ENCODE measurements at regions not wholly inside any gene's neighbourhood (a gene's known extent, or its start where the extent isn't known, plus 50 kb on each side); places are given as distances from the start of the nearest gene placed in this dataset.

- H3K4me1 Mint-ChIP-seq, result peaks cover 23% of the 10 kb centered on the region
- H3K4me1 ChIP-seq (ENCODE audit: control insufficient read depth, insufficient read depth, low read length), result peaks cover 5% of the 10 kb centered on the region
- no peak overlapping the region for H3K27ac Mint-ChIP-seq
- H3K27me3 ChIP-seq (ENCODE audit: control insufficient read depth, insufficient read depth, low read length, poor library complexity, severe bottlenecking), result no peaks in the 10 kb centered on the region
- no peak overlapping the region for H3K4me3 Mint-ChIP-seq
- H3K27me3 Mint-ChIP-seq (ENCODE audit: insufficient read depth), result no peaks in the 10 kb centered on the region
- no peak overlapping the region for H3K27ac ChIP-seq (ENCODE audit: low read depth, low read length)
- H3K36me3 ChIP-seq (ENCODE audit: control insufficient read depth, insufficient read depth, low read length), result no peaks in the 10 kb centered on the region
- no peak overlapping the region for H3K4me3 ChIP-seq (ENCODE audit: low read length)
- TF ChIP-seq CTCF (conservative IDR thresholded peaks at IDR 0.05), result no peak
- no peaks in the 10 kb centered on the region for H3K36me3 Mint-ChIP-seq (ENCODE audit: low read depth)
- no peak overlapping the region for H3K9ac ChIP-seq (ENCODE audit: extremely low read depth, low read length, poor library complexity, severe bottlenecking)
- no peaks in the 10 kb centered on the region for H3K9me3 Mint-ChIP-seq
- H3K9me3 ChIP-seq (ENCODE audit: control insufficient read depth, low read length), result no peaks in the 10 kb centered on the region
- no peak for DNase-seq
- 79 to 81% methylated on average over 7 of the region's 7 CpGs for WGBS, 2 experiments (ENCODE audit: insufficient coverage in 1 of 2, insufficient read length in 1 of 2)
Measured at GRCh38 chr6:21331235-21331634, 262.3 kb upstream of the SOX4 start.

GRCh38 chr6:21332077-21332476 lies 261.5 kb upstream of the SOX4 start:
- DNase-seq, result no peak
- no peaks in the 10 kb centered on the region for H3K9me3 ChIP-seq (ENCODE audit: control insufficient read depth, low read length)
- no peaks in the 10 kb centered on the region for H3K27me3 Mint-ChIP-seq (ENCODE audit: insufficient read depth)
- no peaks in the 10 kb centered on the region for H3K9me3 Mint-ChIP-seq
- H3K27ac Mint-ChIP-seq, result no peak overlapping the region
- H3K27me3 ChIP-seq (ENCODE audit: control insufficient read depth, insufficient read depth, low read length, poor library complexity, severe bottlenecking), result no peaks in the 10 kb centered on the region
- no peak overlapping the region for H3K4me3 ChIP-seq (ENCODE audit: low read length)
- H3K4me3 Mint-ChIP-seq, result no peak overlapping the region
- no peaks in the 10 kb centered on the region for H3K36me3 Mint-ChIP-seq (ENCODE audit: low read depth)
- TF ChIP-seq CTCF (conservative IDR thresholded peaks at IDR 0.05), result peak; percentile 46
- H3K36me3 ChIP-seq (ENCODE audit: control insufficient read depth, insufficient read depth, low read length), result no peaks in the 10 kb centered on the region
- H3K4me1 ChIP-seq (ENCODE audit: control insufficient read depth, insufficient read depth, low read length), result peaks cover 5% of the 10 kb centered on the region
- H3K9ac ChIP-seq (ENCODE audit: extremely low read depth, low read length, poor library complexity, severe bottlenecking), result no peak overlapping the region
- H3K4me1 Mint-ChIP-seq, result peaks cover 23% of the 10 kb centered on the region
- 85 to 87% methylated on average over 3 to 5 of the region's 5 CpGs for WGBS, 2 experiments (ENCODE audit: insufficient coverage in 1 of 2, insufficient read length in 1 of 2)
- H3K27ac ChIP-seq (ENCODE audit: low read depth, low read length), result no peak overlapping the region

GRCh38 chr6:21332660-21333059 lies 260.9 kb upstream of the SOX4 start:
- Histone ChIP-seq H3K4me3 (ENCODE audit: low read length) (no peak overlapping the region), H3K27ac (ENCODE audit: low read depth, low read length) (no peak overlapping the region), H3K4me1 (ENCODE audit: control insufficient read depth, insufficient read depth, low read length) (peaks cover 2% of the 10 kb centered on the region), H3K27me3 (ENCODE audit: control insufficient read depth, insufficient read depth, low read length, poor library complexity, severe bottlenecking) (no peaks in the 10 kb centered on the region), H3K36me3 (ENCODE audit: control insufficient read depth, insufficient read depth, low read length) (no peaks in the 10 kb centered on the region), H3K9ac (ENCODE audit: extremely low read depth, low read length, poor library complexity, severe bottlenecking) (no peak overlapping the region), H3K9me3 (ENCODE audit: control insufficient read depth, low read length) (no peaks in the 10 kb centered on the region)
- Mint-ChIP-seq H3K27ac (no peak overlapping the region), H3K9me3 (no peaks in the 10 kb centered on the region), H3K27me3 (ENCODE audit: insufficient read depth) (no peaks in the 10 kb centered on the region), H3K4me1 (peaks cover 17% of the 10 kb centered on the region), H3K36me3 (ENCODE audit: low read depth) (no peaks in the 10 kb centered on the region), H3K4me3 (no peak overlapping the region)
- no peak for TF ChIP-seq CTCF (conservative IDR thresholded peaks at IDR 0.05)
- WGBS, 2 experiments (ENCODE audit: insufficient coverage in 1 of 2, insufficient read length in 1 of 2), result 90 to 95% methylated on average over 6 to 8 of the region's 8 CpGs
- DNase-seq, result no peak

Data from endodermal cell (in vitro differentiated cells).